IPS-18c (cell line): ENCODE measurements at regions not wholly inside any gene's neighbourhood (a gene's known extent, or its start where the extent isn't known, plus 50 kb on each side); places are given as distances from the start of the nearest gene placed in this dataset.
"Not testable (repeated sequence)": the region's sequence is repeated elsewhere in the genome, so short reads cannot be mapped to it uniquely, and the experiment has no call there.

Source experiments
- H3K4me3 ChIP-seq: 2 replicates; pipeline ENCODE4 v1.7.0; 2013; ENCODE audit warnings: low read depth, mild to moderate bottlenecking, low read length, moderate library complexity; ENCODE audit not compliant: insufficient read depth
- H3K9me3 ChIP-seq: one replicate; pipeline ENCODE4 v1.6.1; 2013; ENCODE audit warnings: mild to moderate bottlenecking, low read length, moderate library complexity; ENCODE audit not compliant: control insufficient read depth, insufficient read depth

DNA sequence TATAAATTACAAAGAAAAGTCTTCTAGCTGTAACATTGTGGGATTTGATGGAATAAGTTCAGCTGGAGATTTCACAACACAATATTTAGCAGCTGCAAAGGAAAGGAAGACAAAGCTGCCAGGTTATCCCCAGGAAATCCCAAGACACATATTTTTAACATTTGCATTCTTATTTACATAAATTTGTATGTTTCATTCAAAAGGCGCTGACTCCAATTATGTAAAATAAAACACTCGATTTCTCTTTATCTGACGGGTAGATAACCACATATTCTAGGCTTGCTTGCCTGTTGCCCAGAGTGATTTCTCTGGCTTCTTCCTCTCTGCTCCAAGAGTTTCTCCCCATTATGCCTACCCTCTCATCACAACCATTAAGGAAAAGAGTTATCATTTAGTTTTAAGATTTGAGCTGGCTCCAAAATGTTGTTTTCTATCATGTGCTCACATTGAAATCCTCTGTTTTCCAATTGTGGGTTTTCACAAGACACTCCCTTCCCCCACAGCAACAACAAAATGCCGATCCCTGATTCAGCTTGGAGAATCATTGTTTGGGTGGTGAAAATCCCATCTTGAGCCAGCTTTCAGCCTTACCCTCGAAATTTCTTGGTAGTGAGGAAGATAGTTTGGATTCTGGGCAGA lies 128.2 kb upstream of the RASGEF1B start:
- Histone ChIP-seq H3K4me3 (no peak overlapping the region), H3K9me3 (no peaks in the 10 kb centered on the region)

GRCh38 chr4:81595798-81596610 lies 124.3 kb upstream of the RASGEF1B start:
- Histone ChIP-seq H3K9me3 (no peaks in the 10 kb centered on the region), H3K4me3 (no peak overlapping the region)

GRCh38 chr4:81595287-81595686 lies 123.6 kb upstream of the RASGEF1B start:
- no peak overlapping the region for H3K4me3 ChIP-seq
- no peaks in the 10 kb centered on the region for H3K9me3 ChIP-seq

DNA sequence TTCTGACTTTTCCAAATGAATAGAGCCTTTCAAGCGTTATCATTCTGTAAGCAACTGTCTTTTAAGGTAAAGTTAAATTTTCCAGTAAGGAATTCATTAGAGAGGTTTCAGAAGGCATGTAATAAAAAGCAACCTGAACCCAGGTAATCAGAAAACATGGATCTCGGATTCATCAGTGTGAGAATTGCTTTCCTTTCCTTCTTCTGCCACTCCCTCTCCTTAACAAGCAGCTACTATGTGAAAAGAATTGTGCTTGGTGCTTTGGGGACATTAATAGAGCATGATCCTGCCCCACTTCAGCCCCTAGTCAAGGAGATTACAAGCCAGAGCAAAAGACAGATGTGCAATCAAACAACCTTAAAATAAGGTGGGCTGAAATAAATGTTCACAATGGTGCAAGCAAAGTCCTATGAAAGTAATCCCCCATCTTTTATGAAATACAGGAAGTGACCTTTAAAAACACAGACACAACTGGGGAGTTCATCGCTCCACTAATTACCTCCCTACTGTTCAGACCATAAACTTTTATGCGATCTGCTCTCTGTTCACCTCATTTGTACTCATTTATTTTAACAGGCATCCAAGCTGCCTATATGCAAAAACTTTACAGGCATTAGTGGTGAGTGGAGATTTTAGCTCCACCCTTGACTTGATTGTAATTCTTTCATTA lies 122.9 kb upstream of the RASGEF1B start:
- Histone ChIP-seq H3K9me3 (no peaks in the 10 kb centered on the region), H3K4me3 (no peak overlapping the region)

- Histone ChIP-seq H3K9me3 (no peaks in the 10 kb centered on the region), H3K4me3 (no peak overlapping the region)
Observed at GRCh38 chr4:81592701-81593100, 121.0 kb upstream of the RASGEF1B start.

DNA sequence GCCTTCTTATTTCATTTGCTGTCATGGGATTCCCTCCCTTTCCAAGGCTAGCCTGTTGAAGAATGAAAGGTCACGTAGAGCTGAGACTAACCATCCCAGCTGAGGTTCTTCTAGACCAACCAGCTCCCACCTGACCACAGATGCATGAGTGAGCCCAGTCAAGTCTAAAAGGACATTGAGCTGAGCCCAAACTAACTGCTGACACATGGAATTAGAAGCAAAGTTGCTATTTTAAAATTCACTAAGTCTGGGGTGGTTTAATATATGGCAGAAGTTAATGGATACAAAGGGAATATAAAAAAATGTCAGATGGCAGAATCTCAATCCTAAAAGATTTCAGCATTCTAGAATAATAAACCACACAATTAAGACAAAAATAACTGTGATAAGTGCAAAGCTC lies 118.9 kb upstream of the RASGEF1B start:
- Histone ChIP-seq H3K9me3 (no peaks in the 10 kb centered on the region), H3K4me3 (no peak overlapping the region)

DNA sequence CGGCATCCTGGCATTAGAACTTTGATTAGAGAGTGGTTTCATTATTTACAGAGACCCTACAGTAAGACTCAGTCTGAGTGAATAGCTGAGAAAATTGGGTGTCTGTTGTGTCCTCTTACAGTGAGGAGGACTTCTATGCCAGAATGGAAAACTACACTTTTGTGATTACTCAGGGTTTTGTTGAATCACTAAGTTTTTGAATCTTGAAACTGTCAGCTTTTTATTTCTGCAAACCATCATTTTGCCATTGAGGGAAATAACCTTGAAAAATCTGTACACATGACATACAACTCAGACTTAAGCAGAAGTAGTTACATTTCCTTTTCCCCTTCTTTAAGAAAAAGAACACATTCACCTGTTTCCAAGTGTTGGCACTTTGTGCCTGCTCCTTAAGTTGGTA lies 117.6 kb upstream of the RASGEF1B start:
- Histone ChIP-seq H3K4me3 (no peak overlapping the region), H3K9me3 (no peaks in the 10 kb centered on the region)

GRCh38 chr4:81586706-81587105 lies 115.0 kb upstream of the RASGEF1B start:
- Histone ChIP-seq H3K4me3 (no peak overlapping the region), H3K9me3 (no peaks in the 10 kb centered on the region)

DNA sequence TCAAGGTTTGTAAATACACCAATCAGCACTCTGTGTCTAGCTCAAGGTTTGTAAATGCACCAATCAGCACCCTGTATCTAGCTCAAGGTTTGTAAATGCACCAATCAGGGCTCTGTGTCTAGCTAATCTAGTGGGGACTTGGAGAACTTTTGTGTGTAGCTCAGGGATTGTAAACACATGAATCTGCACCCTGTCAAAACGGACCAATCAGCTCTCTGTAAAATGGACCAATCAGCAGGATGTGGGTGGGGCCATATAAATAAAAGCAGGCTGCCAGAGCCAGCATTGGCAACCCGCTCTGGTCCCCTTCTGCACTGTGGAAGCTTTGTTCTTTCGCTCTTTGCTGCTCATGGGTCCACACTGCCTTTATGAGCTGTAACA lies 109.3 kb upstream of the RASGEF1B start:
- H3K9me3 ChIP-seq, H3K4me3 ChIP-seq: not testable (repeated sequence)

- H3K4me3 ChIP-seq: no peak overlapping the region
- H3K9me3 ChIP-seq: peaks cover 3% of the 10 kb centered on the region
Observed at GRCh38 chr4:81580346-81580993, 108.8 kb upstream of the RASGEF1B start.

DNA sequence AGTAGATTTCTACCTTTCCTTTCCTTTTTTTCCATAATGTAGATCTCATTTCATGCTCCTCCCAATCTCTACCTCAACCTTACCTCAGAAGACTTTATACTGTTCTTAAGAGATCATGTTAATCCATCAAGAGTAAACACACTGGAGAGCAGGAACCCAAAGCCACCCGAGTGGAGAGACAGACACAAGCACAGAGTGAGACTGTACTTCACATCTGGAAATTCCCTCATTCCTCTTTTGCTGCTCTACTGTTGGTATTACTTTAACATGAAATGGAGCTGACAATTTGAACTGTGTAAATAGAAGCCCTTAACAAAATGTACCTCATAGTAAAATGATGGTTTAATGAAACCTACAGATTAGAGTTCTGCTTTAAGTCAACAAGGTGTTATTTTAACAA lies 105.7 kb upstream of the RASGEF1B start:
- peaks cover 3% of the 10 kb centered on the region for H3K9me3 ChIP-seq

DNA sequence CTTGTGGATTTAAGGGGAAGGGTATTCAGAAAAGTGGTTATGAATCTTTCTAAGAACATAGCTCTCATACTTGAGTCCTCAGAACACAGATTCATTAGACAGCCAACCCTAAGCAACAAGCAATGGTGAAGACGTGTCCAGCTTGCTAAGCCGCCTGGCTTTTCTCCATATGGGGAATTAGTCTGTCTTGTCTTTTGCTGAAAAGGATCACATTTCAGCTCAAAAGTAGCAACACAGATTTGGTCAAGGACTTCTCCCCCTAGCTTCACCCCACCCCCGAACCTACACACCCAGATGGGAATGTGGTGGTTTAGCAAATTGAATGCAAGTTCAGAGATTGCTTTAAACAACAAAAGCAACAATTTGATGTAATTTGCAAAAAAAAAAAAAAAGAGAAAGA lies 103.3 kb upstream of the RASGEF1B start:
- Histone ChIP-seq H3K4me3 (no peak overlapping the region), H3K9me3 (no peaks in the 10 kb centered on the region)

More for the DNA sequence above, 105.7 kb upstream of the RASGEF1B start:
- H3K4me3 ChIP-seq: no peak overlapping the region

DNA sequence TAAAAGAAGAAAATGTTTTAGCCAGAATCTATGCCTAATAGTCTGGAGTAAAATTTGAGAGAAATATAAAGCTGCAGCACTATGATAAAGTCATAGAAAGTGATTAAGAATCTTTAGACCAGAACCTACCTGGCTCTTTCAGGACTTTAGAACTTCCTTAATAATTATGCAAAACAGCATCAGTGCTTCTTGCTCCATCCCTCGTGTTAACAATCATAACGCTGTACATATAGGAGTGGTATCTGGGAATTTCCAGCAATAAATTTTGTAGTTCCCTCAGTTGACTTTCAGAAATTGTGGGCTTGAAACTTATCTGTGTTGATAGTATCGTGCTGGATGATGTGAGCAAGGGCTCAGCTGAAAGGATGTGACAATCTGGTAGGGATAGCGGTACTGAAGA lies 102.1 kb upstream of the RASGEF1B start:
- Histone ChIP-seq H3K9me3 (no peaks in the 10 kb centered on the region), H3K4me3 (no peak overlapping the region)

DNA sequence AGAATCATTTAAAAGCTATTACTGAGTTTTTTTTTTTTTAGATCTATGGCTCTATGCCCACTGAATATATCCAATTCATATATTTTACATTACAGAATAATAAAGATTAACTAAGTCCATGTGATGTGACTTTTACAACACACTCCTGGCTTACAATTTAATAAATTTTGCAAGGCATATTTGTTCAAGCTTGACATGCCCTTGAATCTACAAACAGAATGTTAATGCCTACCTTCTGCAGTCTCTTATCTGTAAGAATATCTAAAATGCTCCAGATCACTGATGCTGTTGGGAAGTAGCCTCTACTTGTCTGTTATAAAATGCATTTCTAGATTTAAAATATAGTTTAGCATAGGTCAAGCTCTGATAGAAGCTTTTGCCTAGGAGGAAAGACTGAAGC lies 100.7 kb upstream of the RASGEF1B start:
- peaks cover 2% of the 10 kb centered on the region for H3K9me3 ChIP-seq

GRCh38 chr4:81571105-81571504 lies 99.4 kb upstream of the RASGEF1B start:
- no peak overlapping the region for H3K4me3 ChIP-seq
- peaks cover 2% of the 10 kb centered on the region for H3K9me3 ChIP-seq

More for the DNA sequence above, 100.7 kb upstream of the RASGEF1B start:
- H3K4me3 ChIP-seq: no peak overlapping the region

- Histone ChIP-seq H3K9me3 (peaks cover 2% of the 10 kb centered on the region), H3K4me3 (no peak overlapping the region)
Observed at GRCh38 chr4:81566161-81566591, 94.5 kb upstream of the RASGEF1B start.

GRCh38 chr4:81565142-81565870 lies 93.6 kb upstream of the RASGEF1B start:
- Histone ChIP-seq H3K9me3 (peaks cover 2% of the 10 kb centered on the region), H3K4me3 (no peak overlapping the region)
